ENCODE measurements at regions not wholly inside any gene's neighbourhood (a gene's known extent, or its start where the extent isn't known, plus 50 kb on each side); places are given as distances from the start of the nearest gene placed in this dataset.

DNA sequence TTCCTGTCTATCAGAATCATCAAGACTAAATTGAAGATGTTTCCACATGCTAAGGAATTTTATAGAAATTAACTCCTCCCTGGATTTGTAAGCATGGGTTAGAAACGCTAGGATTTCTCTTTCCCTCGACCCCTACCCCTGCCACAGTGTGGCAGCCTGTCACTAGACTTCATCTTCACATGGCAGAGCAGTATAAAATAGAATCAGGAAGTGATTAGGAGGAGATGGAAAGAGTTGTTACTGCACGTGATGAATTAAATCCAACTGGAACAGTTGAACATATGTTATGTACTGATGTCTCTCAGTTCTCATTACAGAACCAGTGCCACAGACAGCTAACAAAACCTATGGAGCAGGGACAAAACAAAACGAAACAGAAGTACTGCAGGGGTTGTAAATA lies 130.0 kb upstream of the BNIP2 start:
- TF ChIP-seq KLF16 (tag by site-specific recombination; IDR thresholded peaks at IDR 0.05) (no peak), BCL11A (tag by site-specific recombination; IDR thresholded peaks at IDR 0.05; ENCODE audit: low read depth) (no peak), ZFP69B (tag by site-specific recombination; IDR thresholded peaks at IDR 0.05) (no peak), MYNN (tag by site-specific recombination; IDR thresholded peaks at IDR 0.05; ENCODE audit: borderline replicate concordance) (no peak), ZNF664 (tag by site-specific recombination; IDR thresholded peaks at IDR 0.05) (no peak), ZNF629 (tag by site-specific recombination; IDR thresholded peaks at IDR 0.05) (no peak), ZBTB20 (tag by site-specific recombination; IDR thresholded peaks at IDR 0.05) (peak; percentile 15; the same call in 1 of the 2 replicates), RBAK (tag by site-specific recombination; IDR thresholded peaks at IDR 0.05) (no peak), KLF7 (tag by site-specific recombination; IDR thresholded peaks at IDR 0.05; ENCODE audit: borderline replicate concordance) (no peak)
- TF ChIP-seq, protein P1, sequence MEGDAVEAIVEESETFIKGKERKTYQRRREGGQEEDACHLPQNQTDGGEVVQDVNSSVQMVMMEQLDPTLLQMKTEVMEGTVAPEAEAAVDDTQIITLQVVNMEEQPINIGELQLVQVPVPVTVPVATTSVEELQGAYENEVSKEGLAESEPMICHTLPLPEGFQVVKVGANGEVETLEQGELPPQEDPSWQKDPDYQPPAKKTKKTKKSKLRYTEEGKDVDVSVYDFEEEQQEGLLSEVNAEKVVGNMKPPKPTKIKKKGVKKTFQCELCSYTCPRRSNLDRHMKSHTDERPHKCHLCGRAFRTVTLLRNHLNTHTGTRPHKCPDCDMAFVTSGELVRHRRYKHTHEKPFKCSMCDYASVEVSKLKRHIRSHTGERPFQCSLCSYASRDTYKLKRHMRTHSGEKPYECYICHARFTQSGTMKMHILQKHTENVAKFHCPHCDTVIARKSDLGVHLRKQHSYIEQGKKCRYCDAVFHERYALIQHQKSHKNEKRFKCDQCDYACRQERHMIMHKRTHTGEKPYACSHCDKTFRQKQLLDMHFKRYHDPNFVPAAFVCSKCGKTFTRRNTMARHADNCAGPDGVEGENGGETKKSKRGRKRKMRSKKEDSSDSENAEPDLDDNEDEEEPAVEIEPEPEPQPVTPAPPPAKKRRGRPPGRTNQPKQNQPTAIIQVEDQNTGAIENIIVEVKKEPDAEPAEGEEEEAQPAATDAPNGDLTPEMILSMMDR (tag by site-specific recombination; IDR thresholded peaks at IDR 0.05) = peak; percentile 56; the same call in 1 of the 2 replicates
- TF ChIP-seq, protein P2, sequence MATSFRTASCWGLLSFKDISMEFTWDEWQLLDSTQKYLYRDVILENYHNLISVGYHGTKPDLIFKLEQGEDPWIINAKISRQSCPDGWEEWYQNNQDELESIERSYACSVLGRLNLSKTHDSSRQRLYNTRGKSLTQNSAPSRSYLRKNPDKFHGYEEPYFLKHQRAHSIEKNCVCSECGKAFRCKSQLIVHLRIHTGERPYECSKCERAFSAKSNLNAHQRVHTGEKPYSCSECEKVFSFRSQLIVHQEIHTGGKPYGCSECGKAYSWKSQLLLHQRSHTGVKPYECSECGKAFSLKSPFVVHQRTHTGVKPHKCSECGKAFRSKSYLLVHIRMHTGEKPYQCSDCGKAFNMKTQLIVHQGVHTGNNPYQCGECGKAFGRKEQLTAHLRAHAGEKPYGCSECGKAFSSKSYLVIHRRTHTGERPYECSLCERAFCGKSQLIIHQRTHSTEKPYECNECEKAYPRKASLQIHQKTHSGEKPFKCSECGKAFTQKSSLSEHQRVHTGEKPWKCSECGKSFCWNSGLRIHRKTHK (tag by site-specific recombination; IDR thresholded peaks at IDR 0.05) = no peak
- TF ChIP-seq, protein P3, sequence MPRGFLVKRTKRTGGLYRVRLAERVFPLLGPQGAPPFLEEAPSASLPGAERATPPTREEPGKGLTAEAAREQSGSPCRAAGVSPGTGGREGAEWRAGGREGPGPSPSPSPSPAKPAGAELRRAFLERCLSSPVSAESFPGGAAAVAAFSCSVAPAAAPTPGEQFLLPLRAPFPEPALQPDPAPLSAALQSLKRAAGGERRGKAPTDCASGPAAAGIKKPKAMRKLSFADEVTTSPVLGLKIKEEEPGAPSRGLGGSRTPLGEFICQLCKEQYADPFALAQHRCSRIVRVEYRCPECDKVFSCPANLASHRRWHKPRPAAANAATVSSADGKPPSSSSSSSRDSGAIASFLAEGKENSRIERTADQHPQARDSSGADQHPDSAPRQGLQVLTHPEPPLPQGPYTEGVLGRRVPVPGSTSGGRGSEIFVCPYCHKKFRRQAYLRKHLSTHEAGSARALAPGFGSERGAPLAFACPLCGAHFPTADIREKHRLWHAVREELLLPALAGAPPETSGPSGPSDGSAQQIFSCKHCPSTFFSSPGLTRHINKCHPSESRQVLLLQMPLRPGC (tag by site-specific recombination; IDR thresholded peaks at IDR 0.05) = no peak
